ENCODE measurements at regions not wholly inside any gene's neighbourhood (a gene's known extent, or its start where the extent isn't known, plus 50 kb on each side); places are given as distances from the start of the nearest gene placed in this dataset.

DNA sequence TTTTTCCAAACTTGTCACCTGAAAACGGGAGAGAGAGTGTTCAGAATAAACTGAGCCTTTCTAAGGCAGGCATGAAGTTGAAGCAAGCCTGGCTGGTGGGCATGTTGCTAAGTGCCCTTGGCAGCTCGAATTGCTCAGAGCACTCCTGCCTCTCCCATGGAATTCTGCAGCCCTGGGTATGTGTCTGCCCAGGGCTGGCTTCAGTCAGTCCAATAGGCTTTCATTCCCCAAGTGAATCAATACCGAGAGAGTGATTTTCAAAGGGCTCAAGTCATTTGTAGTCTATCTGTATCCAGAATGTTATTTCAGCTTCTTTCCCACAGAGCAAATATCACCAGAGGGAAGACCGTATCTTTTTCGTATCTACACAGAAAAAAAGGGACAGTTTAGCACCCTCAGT is 415.5 kb upstream of the COBL start:
- DNase-seq = no peak

- DNase-seq = no peak
Observed at GRCh38 chr7:51731075-51731474, 414.5 kb upstream of the COBL start.

GRCh38 chr7:51727441-51727840 is 410.8 kb upstream of the COBL start:
- DNase-seq = no peak

GRCh38 chr7:51706851-51707250 is 390.2 kb upstream of the COBL start:
- no peak for DNase-seq

- no peak for DNase-seq
Observed at GRCh38 chr7:51705701-51706100, 389.1 kb upstream of the COBL start.

DNA sequence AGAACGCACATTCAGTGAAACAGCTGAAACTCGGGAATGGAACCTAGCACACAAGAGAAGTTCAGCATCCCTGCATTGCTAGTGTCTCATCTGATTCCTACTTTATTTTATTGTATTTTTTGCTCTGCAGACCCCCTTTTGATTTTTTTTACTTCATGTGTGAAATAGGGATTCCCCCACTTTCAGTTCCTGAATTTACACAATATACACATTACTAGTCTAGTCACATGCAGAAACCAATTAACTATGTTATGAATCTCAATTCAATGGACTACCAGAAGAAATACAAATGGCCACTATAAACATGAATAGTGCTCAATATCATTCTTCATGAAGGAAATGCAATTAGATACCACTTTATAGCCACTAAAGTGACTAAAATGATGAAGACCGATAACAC is 386.1 kb upstream of the COBL start:
- no peak for DNase-seq

GRCh38 chr7:51701935-51702334 is 385.3 kb upstream of the COBL start:
- DNase-seq = no peak

- DNase-seq = no peak
Observed at GRCh38 chr7:51700593-51701215, 384.1 kb upstream of the COBL start.

DNA sequence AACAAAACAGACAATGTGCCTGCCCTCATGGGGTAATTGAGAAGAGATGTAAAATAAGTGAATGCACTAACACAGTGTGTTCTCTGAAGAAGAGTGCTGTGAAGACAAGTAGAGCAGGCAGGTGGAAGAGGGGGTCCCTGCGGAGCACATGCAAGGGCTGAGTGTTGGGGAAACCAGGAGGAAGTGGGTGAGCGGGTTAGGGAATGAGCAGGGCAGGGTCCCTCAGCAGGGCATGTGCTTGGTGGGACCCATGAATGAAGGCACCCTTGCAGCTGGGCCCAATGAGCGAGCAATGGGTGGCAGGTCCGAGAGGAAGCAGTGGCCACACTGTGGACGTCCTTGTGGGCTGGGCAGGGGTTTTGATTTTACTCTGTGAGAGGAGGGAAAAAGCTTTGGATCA is 376.6 kb upstream of the COBL start:
- DNase-seq = no peak

GRCh38 chr7:51689547-51689946 is 372.9 kb upstream of the COBL start:
- no peak for DNase-seq

- no peak for DNase-seq
Observed at GRCh38 chr7:51685794-51686193, 369.2 kb upstream of the COBL start.

DNA sequence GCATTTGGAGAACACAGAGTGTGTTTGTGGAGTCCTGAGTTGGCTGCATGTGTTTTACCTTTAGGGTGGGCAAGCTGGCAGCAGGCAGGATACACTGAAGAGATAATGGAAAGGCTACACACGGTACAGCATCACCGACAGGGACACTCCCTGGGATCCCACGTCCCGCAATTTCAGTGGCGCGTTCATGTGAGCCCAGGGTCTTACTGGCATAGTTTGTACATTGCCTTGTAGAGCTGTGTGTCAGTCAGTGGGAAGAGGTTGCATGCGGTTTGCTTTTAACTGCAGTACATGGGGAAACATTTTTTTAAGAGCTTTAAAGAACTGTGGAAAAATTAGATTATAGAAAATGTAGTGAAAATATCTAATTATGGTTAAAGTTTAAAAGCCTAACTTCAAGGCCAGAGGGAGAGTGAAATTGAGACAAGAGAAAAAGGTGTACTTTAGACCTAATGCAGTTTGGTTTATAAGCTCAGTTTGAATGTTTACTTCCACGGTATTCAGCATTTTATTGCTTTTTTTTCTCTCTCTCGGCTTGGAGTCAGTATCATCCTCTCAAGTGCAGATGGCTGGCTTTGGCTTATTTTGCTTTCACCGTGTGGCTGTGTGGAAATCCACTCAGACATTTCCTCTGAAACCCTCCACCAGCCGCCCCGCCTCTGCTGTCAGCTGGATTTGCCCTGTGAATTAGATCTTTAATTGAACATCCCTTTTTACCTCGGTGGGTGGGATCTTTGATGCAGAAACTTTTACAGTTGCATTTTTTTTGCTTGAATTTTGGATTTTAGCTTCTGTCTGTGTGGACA is 364.2 kb upstream of the COBL start:
- DNase-seq = no peak

DNA sequence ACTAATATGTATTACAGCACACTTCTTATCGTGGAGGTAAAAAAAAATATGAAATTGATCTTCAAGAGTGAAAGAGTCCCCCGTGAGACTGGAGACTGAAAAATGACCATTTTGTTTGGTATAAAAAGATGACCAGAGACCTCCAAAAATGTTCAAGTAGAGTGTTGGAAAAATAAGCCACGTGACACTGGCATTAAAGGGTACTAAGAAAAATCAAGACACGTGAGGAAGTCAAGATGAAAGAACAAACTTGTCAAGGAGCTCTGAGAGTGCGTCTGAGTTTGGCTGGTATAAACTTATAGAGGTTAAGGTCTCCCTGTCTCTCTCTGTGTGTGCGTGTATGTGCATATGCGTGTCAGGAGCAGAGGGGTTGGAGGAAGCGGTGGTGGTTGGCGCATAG is 362.7 kb upstream of the COBL start:
- no peak for DNase-seq

- DNase-seq = no peak
Observed at GRCh38 chr7:51666751-51667150, 350.1 kb upstream of the COBL start.

DNA sequence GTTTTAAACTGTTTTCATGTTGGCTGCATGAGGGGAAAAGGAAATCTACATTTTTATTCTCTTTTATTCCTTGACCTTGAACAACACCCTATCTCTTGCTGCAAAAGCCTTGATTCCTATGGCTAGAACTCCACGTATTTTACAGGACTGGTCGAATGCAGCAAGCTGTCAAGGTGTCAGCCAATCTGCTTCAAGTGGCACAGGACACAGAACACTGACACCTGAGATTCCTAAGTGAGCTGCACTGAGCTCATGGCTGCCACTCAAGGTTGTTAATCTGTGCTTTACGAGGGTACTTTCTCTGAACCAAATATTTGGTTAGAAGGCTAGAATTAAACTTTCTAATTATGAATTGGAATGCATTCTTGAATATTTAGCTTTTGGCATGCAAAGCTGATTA is 349.7 kb upstream of the COBL start:
- no peak for DNase-seq

DNA sequence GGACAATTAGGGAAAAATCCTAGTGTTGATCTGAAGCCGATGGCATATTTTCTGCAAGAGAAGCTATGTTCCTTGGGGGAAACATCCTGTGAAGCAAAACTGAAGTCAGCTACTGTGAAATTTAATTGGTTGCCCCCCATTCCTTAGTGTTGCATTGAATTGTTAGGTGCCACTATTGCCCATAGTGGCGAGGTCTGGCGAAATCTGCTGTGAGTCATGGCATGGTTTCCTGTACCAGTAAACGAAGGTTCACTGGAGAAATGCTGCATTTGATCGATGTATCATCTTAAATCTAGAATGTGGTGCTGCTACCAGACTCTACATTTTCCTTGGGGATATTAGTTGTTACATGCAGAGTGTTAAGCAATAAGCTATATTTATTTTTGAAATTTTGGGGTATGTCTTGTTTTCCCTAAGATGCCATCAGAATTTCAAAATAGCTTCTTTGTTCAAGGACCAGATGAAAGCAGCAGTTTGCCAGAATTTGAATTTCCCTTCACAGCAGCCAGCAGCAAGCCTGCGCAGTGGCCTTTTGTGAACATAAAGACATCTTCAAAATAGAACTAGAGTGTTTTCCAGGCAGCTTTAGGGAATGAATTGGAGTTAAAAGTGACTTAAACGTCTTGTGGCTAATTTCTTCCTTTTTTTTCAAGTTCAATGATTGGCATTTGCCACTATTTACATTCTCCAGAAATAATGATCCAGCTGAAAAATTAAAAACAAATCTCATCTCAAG is 348.6 kb upstream of the COBL start:
- no peak for DNase-seq

- DNase-seq = no peak
Observed at GRCh38 chr7:51660516-51660915, 343.9 kb upstream of the COBL start.

DNA sequence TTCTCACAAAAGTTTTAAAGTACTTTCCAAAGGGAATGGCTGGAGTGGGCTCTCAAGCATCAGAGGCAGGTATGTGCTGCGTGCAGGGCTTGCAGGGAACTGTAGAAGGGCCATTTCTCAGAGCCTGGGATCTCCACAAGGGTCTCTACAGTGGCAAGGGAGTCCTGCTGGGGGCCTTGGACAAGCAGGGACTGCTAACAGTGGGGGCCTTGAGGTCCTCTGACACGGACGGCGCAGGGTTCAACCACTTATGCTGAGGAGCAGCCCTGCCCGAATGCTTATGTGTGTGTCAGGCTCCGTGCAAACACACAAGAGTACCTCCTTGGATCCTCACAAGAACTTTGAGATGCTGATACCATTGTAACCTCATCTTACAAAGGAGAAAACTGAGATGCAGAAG is 342.1 kb upstream of the COBL start:
- no peak for DNase-seq

- no peak for DNase-seq
Observed at GRCh38 chr7:51647931-51648351, 331.3 kb upstream of the COBL start.

GRCh38 chr7:51647486-51647885 is 330.9 kb upstream of the COBL start:
- DNase-seq = no peak

DNA sequence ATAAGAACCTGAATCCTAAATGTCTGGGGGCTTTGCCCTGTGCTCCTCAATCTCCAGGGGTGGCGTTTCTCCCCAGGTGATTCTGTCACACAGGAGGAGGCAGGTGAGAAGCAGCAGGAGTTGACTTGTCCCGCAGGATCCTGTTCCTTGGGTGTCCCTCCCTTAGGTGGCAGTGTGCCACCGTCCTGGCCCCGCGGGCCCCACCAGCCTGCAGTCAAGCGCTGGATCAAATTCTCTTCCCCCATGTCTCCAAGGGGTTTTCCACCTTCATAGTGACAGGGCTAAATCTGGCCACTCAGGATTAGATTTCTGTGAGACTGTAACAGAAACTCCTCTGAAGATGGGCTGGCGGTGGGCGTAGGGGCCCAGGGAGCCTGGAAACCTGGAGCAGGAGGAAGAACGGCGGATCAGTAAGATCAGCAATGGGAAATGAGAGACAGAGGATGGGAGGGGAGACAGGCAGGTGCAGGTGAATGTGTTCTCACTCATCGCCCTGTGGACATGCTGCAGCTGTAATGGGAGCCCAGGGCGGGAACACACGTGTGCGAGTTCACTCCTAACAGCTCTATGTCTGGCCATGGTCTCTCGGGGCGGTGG is 329.2 kb upstream of the COBL start:
- no peak for DNase-seq

DNA sequence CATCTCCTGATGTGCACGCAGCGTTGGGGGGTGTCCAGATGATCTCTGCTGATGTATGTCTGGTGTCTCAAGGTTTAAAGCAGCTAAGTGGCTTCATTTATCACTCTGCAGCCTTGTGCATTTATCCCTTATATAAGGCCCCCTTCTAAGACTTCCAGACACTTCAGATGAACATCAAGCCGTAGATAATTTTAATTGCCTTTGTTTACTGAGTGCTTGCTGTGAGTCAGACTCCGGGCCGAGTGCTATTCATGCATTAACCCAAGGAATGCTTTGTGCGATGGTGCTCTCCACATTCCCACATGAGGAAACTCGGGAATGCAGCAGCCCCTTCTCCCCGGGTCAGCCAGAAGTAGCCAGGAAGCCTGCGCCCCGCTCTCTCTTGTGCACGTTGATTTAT is 328.6 kb upstream of the COBL start:
- DNase-seq = no peak

- DNase-seq = no peak
Observed at GRCh38 chr7:51644216-51644615, 327.6 kb upstream of the COBL start.

DNA sequence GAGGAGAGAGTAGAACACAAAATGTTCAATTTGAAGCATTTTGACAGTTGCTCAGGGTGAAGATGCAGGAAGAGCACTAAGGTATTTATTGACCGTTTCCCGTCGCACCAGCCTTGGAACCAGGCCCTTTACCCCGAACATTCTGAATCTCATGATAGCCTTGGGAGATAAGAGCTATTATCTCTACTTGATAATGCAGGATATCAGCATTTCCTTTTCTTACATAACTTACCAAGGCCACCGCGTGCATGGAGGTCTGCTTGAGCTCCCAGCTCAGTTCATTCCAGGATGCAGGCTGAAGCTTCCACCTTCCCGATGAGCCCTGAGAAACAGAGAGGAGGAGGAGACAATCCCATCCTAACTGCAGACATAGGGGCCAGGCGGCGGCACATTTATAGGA is 324.2 kb upstream of the COBL start:
- no peak for DNase-seq
